Fibroblast of lung (primary cell): ENCODE measurements at regions not wholly inside any gene's neighbourhood (a gene's known extent, or its start where the extent isn't known, plus 50 kb on each side); places are given as distances from the start of the nearest gene placed in this dataset.

ENCODE experiments used
- CTCF ChIP-seq, 2 donors: IDR thresholded peaks in 1 of 2; conservative IDR thresholded peaks in 1 of 2; 1 replicate in 1 of 2; 2 replicates in 1 of 2; pipeline ENCODE4 v1.5.1; 2011 to 2012; ENCODE audit warnings: low read length in 2 of 2, control low read depth in 1 of 2, inconsistent platforms in 1 of 2, low read depth in 1 of 2, mild to moderate bottlenecking in 1 of 2
- EZH2 ChIP-seq: IDR thresholded peaks from 2 replicates; pipeline ENCODE4 v1.5.1; 2012; ENCODE audit warnings: low read length, control low read depth, mild to moderate bottlenecking; ENCODE audit errors: missing control alignments

- TF ChIP-seq CTCF (conservative IDR thresholded peaks at IDR 0.05 in 1 of 2, IDR thresholded peaks at IDR 0.05 in 1 of 2; ENCODE audit: low read depth in 1 of 2, low read length in 2 of 2) (no peak), EZH2 (no peak)
Observed at GRCh38 chr1:195075973-195076372, 1532.3 kb downstream of the KCNT2 start.
